Esophagus squamous epithelium (tissue), 5 donors: ENCODE measurements at regions not wholly inside any gene's neighbourhood (a gene's known extent, or its start where the extent isn't known, plus 50 kb on each side); places are given as distances from the start of the nearest gene placed in this dataset.

Experiments
- DNase-seq: peaks from one replicate; lab custom pipeline; 2025; lab: John Stamatoyannopoulos, UW
- H3K27ac ChIP-seq, 4 donors: fragments of 200-600 bp; sonication (generic); one replicate each; pipeline ENCODE4 v1.5.1; 2016 to 2019; ENCODE audit warnings: mild to moderate bottlenecking in 1 of 4
- H3K27me3 ChIP-seq, 4 donors: fragments of 200-600 bp; sonication (generic); 1 replicate in 3 of 4; 2 replicates in 1 of 4; pipeline versions ENCODE4 v1.5.1 to v1.6.0; 2017 to 2021; ENCODE audit warnings: antibody characterized with exemption in 1 of 4
- H3K36me3 ChIP-seq, 3 donors: fragments of 200-600 bp; sonication (generic); one replicate each; pipeline ENCODE4 v1.5.1; 2016 to 2019
- H3K4me1 ChIP-seq, 3 donors: fragments of 200-600 bp; sonication (generic); one replicate each; pipeline ENCODE4 v1.5.1; 2017 to 2019
- H3K4me3 ChIP-seq, 4 donors: fragments of 200-600 bp; sonication (generic); 1 replicate in 3 of 4; 2 replicates in 1 of 4; pipeline ENCODE4 v1.5.1; 2016 to 2019; ENCODE audit warnings: mild to moderate bottlenecking in 2 of 4, moderate library complexity in 1 of 4
- H3K9me3 ChIP-seq, 3 donors: fragments of 200-600 bp; sonication (generic); one replicate each; pipeline ENCODE4 v1.5.1; 2016 to 2019
- CTCF ChIP-seq, 6 experiments: fragments of 450-650 bp in 4 of 6; fragments of 200-600 bp in 2 of 6; sonication (generic) in 2 of 6; IDR thresholded peaks; one replicate each; pipeline ENCODE4 v1.5.1; 2016 to 2019; ENCODE audit warnings: antibody characterized with exemption in 6 of 6, mild to moderate bottlenecking in 4 of 6, moderate library complexity in 4 of 6
- POLR2A ChIP-seq, 4 donors: fragments of 450-650 bp; IDR thresholded peaks; one replicate each; pipeline ENCODE4 v1.6.1; 2017; ENCODE audit warnings: antibody characterized with exemption in 4 of 4, mild to moderate bottlenecking in 4 of 4, moderate library complexity in 3 of 4
- WGBS, 2 donors: methylation state at CpG; one replicate each; pipeline ENCODE4 v1.1.5; 2018; 5-methylcytosine and 5-hydroxymethylcytosine counted together
- intact Hi-C: fragments of 100-400 bp; cut with DNase I; formaldehyde crosslinking; loops from one replicate; pipeline ENCODE4 v1.15.0; 2022
- donor health status: DM: yes; HTN: yes; CAD: no.

GRCh38 chr10:31116226-31116625 is 84.6 kb upstream of the ZNF438 start:
- peaks cover 0 to 3% (median 0%) of the 10 kb centered on the region in 3 donors for H3K4me1 ChIP-seq
- H3K4me3 ChIP-seq, result no peak overlapping the region
- H3K36me3 ChIP-seq, result no peaks in the 10 kb centered on the region
- H3K27me3 ChIP-seq, result no peaks in the 10 kb centered on the region
- no peak overlapping the region for H3K27ac ChIP-seq
- no peak for TF ChIP-seq CTCF (IDR thresholded peaks at IDR 0.05)
- no peak for TF ChIP-seq POLR2A (IDR thresholded peaks at IDR 0.05)
- peaks cover 0 to 7% (median 0%) of the 10 kb centered on the region in 3 donors for H3K9me3 ChIP-seq
- DNase-seq, result no peak
- WGBS, 2 donors, result 58 to 76% methylated on average over 3 to 6 of the region's 6 CpGs
- intact Hi-C loops, result no loop called here

- no peak for DNase-seq
- Histone ChIP-seq H3K27me3 (no peaks in the 10 kb centered on the region), H3K4me1 (peaks cover 0 to 6% (median 0%) of the 10 kb centered on the region in 3 donors), H3K4me3 (no peak overlapping the region), H3K36me3 (no peaks in the 10 kb centered on the region), H3K27ac (no peak overlapping the region), H3K9me3 (no peaks in the 10 kb centered on the region)
- intact Hi-C loops, result no loop called here
- TF ChIP-seq CTCF (IDR thresholded peaks at IDR 0.05) (no peak), POLR2A (IDR thresholded peaks at IDR 0.05) (no peak)
- 56 to 62% methylated on average over 3 of the region's 3 CpGs for WGBS, 2 donors
Measured at GRCh38 chr10:31118556-31118955, 86.9 kb upstream of the ZNF438 start.

- Histone ChIP-seq H3K9me3 (no peaks in the 10 kb centered on the region), H3K27ac (peak overlapping the region in 3 of 4 donors; percentile 35 to 44 (median 42)), H3K27me3 (no peaks in the 10 kb centered on the region), H3K4me3 (no peak overlapping the region), H3K4me1 (peaks cover 0 to 6% (median 0%) of the 10 kb centered on the region in 3 donors), H3K36me3 (no peaks in the 10 kb centered on the region)
- TF ChIP-seq CTCF (IDR thresholded peaks at IDR 0.05) (no peak), POLR2A (IDR thresholded peaks at IDR 0.05) (no peak)
- 44 to 67% methylated on average over 1 of the region's 1 CpG for WGBS, 2 donors
- DNase-seq, result no peak
- intact Hi-C loops, result no loop called here
Measured at GRCh38 chr10:31120392-31120791, 88.7 kb upstream of the ZNF438 start.

- no peak for DNase-seq
- Histone ChIP-seq H3K36me3 (no peaks in the 10 kb centered on the region), H3K4me1 (peaks cover 0 to 6% (median 0%) of the 10 kb centered on the region in 3 donors), H3K27me3 (no peaks in the 10 kb centered on the region), H3K9me3 (no peaks in the 10 kb centered on the region), H3K27ac (peak overlapping the region in 2 of 4 donors; percentile 22 to 44), H3K4me3 (no peak overlapping the region)
- WGBS, 2 donors, result 38 to 44% methylated on average over 7 of the region's 7 CpGs
- intact Hi-C loops, result no loop called here
- TF ChIP-seq POLR2A (IDR thresholded peaks at IDR 0.05), result no peak
- TF ChIP-seq CTCF (IDR thresholded peaks at IDR 0.05), result no peak
Measured at GRCh38 chr10:31120961-31121685, 89.5 kb upstream of the ZNF438 start.

GRCh38 chr10:31121757-31122577 is 90.3 kb upstream of the ZNF438 start:
- Histone ChIP-seq H3K27me3 (no peaks in the 10 kb centered on the region), H3K4me3 (no peak overlapping the region), H3K27ac (no peak overlapping the region), H3K9me3 (no peaks in the 10 kb centered on the region), H3K36me3 (no peaks in the 10 kb centered on the region), H3K4me1 (peaks cover 0 to 6% (median 0%) of the 10 kb centered on the region in 3 donors)
- no peak for TF ChIP-seq CTCF (IDR thresholded peaks at IDR 0.05)
- no peak for TF ChIP-seq POLR2A (IDR thresholded peaks at IDR 0.05)
- WGBS, 2 donors, result 47 to 62% methylated on average over 3 of the region's 3 CpGs
- DNase-seq, result no peak
- intact Hi-C loops, result no loop called here
